Endothelial cell of umbilical vein (primary cell): ENCODE measurements at regions not wholly inside any gene's neighbourhood (a gene's known extent, or its start where the extent isn't known, plus 50 kb on each side); places are given as distances from the start of the nearest gene placed in this dataset.

Experiments used
- CTCF ChIP-seq, 2 donors: IDR thresholded peaks; 1 replicate in 1 of 2; 2 replicates in 1 of 2; pipeline ENCODE4 v1.5.1; 2011; ENCODE audit warnings: low read length in 2 of 2, mild to moderate bottlenecking in 2 of 2, moderate library complexity in 2 of 2, control low read depth in 1 of 2, inconsistent platforms in 1 of 2, low read depth in 1 of 2; ENCODE audit not compliant: insufficient read depth in 1 of 2; ENCODE audit errors: extremely low read depth in 1 of 2
- EZH2 ChIP-seq: IDR thresholded peaks from 2 replicates; pipeline ENCODE4 v1.6.1; 2012; ENCODE audit warnings: borderline replicate concordance, low read depth, mild to moderate bottlenecking, moderate library complexity, low read length, inconsistent platforms; ENCODE audit not compliant: severe bottlenecking
- FOS ChIP-seq: IDR thresholded peaks from 2 replicates; pipeline ENCODE4 v1.6.1; 2011; ENCODE audit warnings: mild to moderate bottlenecking, low read length, moderate library complexity, borderline replicate concordance; ENCODE audit not compliant: insufficient read depth
- JUN ChIP-seq: IDR thresholded peaks from 2 replicates; pipeline ENCODE4 v1.6.1; 2011; ENCODE audit warnings: borderline replicate concordance, low read depth; ENCODE audit not compliant: insufficient read length, insufficient read depth
- MAX ChIP-seq: IDR thresholded peaks from 2 replicates; pipeline ENCODE4 v1.6.1; 2011; ENCODE audit not compliant: insufficient read depth, insufficient read length
- MYC ChIP-seq: IDR thresholded peaks from one replicate; pipeline ENCODE4 v1.6.1; 2011; ENCODE audit warnings: mild to moderate bottlenecking, low read depth, low read length
- POLR2A ChIP-seq: IDR thresholded peaks from 2 replicates; pipeline ENCODE4 v1.6.1; 2012; ENCODE audit warnings: low read depth, mild to moderate bottlenecking, control low read depth, low read length
- POLR2AphosphoS5 ChIP-seq: IDR thresholded peaks from 2 replicates; pipeline ENCODE4 v1.6.1; 2012; ENCODE audit warnings: low read depth, mild to moderate bottlenecking, control low read depth, low read length, moderate library complexity; ENCODE audit not compliant: insufficient read depth

- TF ChIP-seq CTCF (IDR thresholded peaks at IDR 0.05; ENCODE audit: extremely low read depth in 1 of 2, insufficient read depth in 1 of 2, low read depth in 1 of 2, low read length in 2 of 2) (no peak), POLR2AphosphoS5 (no peak), MAX (no peak), JUN (no peak), FOS (no peak), POLR2A (no peak), EZH2 (no peak), MYC (no peak)
Observed at GRCh38 chr20:52419205-52419604, 227.6 kb upstream of the ZFP64 start.
